HG03342 (cell line): ENCODE measurements at regions not wholly inside any gene's neighbourhood (a gene's known extent, or its start where the extent isn't known, plus 50 kb on each side); places are given as distances from the start of the nearest gene placed in this dataset.
"Not testable (repeated sequence)": the region's sequence is repeated elsewhere in the genome, so short reads cannot be mapped to it uniquely, and the experiment has no call there.

Source experiments
- ATAC-seq: cut with Tn5 transposase; IDR thresholded peaks from one replicate; pipeline ENCODE4 v1.9.1; 2021; ENCODE audit warnings: mild to moderate bottlenecking, moderate library complexity; ENCODE audit not compliant: unreplicated experiment

DNA sequence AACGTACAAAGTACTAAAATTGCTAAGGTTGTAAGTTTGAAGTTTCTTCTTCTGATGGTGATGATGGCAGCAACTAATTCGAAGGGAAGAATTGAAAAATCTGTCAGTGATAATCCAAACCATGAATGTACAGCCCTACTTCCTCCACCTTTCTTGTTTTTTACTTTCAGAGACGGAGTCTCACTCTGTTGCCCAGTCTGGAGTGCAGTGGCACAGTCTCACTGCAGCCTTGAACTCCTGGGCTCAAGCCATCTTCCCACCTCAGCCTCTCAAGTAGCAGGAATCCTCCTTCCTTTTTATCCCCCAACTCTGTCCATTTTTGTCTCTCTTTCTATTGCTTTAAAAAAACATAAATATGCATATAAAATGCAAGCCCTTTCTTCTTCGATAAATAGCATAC lies 112.3 kb upstream of the SOX21 start:
- ATAC-seq: no peak

DNA sequence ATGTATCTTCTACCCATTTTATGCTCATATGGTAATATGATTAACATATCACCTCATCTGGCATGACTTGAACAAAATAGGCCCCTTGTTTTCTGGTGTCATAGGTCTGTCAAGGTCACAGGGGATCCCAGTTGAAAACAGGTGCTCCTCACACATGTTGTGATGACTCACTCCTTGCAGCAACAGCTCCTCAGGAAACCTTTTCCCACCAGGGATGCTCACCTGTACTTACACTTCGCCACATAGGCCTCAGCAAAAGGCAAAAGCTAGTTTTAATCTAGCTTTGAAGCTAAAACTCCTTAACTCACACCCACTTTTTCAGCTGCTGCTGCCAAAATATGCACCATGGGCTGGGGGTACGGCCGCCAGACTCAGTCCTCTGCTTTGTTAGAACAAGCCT lies 110.0 kb upstream of the SOX21 start:
- no peak for ATAC-seq

DNA sequence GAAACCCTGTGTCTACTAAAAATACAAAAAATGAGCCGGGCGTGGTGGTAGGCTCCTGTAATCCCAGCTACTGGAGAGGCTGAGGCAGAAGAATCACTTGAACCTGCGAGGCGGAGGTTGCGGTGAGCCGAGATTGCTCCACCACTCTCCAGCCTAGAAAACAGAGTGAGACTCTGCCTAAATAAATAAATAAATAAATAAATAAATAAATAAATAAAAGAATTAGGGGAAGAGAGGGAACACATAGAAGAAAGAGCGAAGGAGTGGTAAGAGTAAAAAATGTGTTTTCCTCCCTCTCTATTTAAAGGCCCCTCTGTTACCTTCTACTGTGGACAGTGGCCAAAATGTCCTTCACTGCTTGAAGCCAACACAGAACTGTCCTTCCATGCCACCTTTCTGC lies 103.9 kb upstream of the SOX21 start:
- ATAC-seq: no peak

DNA sequence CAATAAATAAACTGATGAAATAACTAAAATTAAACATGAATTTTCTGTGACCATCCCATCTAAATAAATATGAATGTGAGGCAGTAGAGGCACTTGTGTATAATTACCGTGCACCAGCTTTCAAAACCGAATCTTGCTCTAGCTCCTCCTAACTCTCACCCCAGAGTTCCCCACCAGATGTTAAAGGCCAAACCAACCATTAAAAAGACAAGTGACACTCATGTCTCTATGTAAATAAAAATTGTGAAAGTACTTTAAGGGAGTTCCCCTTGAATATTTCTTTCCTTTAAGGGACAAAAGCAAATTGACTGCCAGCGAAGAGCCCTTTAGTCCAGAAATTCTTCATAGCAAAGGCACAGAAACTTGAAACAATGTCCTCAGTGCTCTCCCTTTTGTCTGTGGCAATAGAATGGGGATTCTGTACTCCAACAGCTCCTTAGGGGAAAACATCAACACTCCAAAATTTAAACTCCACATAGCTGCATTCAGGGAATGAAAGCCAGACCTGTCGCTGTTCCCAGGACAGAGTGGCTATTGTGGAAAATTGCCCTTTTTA lies 101.7 kb upstream of the SOX21 start:
- ATAC-seq: peak; percentile 99

DNA sequence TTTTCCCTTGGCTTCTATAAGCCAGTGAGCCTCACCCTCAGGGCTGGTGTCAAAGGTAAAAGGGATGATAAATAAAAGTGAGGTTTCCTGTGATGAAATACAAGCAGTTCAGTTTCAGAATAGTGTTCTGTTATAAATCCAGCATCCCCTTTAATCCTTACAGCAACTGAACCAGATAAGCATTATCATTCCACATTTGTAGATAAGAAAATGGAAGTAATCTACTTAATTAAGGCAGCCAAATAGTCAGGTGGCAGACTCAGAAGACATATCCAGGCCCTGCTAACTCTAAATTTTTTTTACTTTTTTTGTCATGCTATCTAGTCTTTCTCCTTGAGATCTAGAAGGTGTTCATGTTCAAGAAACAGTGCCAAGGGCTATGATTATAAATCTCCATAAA lies 99.4 kb upstream of the SOX21 start:
- no peak for ATAC-seq

DNA sequence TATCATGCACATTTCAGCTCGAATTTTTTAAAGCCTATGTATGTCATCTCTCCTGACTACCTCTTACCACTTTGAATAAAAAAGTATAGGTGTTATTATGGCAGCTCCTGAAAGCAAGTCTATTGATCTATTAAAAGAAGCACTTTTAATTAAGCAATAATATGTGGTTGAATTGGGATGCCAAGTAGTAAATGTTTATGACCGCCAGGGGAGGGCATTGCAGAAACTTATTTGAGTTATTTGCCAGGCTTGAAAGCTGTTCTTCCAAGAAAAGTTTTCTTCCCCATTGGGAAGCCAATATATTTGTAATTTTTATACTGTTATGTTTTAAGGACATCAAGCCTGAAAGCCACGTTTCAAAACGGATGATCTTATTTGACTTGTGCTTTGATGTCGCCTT lies 88.1 kb upstream of the SOX21 start:
- ATAC-seq: no peak

DNA sequence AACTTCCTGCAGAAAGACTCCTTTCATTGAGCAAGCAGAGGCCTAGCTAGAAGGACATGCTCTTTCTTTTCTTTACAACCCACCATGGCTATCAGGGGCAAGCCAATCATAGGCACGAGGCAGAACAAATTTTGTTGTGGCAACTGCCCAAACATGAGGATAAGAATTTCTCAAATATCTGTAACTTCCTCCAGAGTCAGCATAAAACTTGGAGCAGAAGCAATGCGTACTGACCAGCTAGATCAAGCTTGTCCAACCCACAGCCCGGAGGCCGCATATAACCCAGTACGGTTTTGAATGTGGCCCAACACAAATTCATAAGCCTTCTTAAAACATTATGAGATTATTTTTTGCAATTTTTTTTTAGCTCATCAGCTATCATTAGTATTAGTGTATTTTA lies 87.0 kb upstream of the SOX21 start:
- no peak for ATAC-seq

DNA sequence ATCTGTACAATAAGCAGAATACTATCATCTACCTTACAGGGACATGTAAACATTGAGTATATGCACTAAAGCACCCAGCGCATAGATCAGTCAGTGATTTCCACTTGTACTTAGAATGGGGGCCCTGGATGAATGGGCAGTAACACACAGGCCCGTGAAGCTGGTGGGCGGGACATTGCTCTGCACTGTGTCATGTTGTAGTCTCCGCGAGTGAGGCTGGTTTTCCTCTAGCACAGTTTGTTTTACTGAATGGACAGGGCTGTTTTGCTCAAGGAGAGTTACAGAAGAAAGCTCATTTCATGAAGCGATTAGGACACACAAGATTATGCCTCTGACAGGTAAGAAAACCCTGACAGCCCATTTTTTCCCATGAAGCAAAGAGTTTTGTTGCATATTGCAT lies 86.4 kb upstream of the SOX21 start:
- no peak for ATAC-seq

DNA sequence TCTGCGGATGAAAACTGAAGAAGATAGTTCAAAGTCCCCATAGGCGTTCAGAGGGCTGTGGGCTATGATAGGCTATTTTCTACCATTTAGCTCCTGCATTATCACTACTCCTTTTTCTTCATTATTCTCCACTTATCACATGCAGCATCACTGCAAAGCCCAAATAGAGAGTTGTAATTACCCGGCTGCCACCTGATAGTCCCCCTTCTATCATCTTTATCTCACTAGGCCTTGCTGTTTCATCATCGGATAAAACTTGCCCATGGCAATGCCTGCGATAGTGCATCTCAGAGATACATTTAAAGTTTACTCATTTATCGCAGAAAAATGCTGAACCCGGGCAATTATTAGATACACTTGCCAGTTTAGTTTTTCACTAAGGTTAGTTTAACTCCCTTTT lies 82.9 kb upstream of the SOX21 start:
- no peak for ATAC-seq

DNA sequence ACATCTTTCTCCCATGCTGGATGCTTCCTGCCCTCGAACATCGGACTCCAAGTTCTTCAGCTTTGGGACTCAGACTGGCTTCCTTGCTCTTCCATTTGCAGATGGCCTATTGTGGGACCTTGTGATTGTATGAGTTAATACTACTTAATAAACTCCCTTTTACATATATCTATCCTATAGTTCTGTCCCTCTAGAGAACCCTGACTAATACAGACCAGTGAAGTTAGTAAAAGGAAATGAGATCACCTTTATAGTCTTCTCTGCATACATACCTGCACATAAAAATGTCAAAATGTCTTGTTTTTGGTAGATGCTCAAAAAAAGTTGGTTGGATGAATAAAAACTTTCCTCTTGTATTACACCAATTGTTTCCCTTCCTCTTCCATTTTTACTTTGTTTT lies 73.9 kb upstream of the SOX21 start:
- ATAC-seq: not testable (repeated sequence)

DNA sequence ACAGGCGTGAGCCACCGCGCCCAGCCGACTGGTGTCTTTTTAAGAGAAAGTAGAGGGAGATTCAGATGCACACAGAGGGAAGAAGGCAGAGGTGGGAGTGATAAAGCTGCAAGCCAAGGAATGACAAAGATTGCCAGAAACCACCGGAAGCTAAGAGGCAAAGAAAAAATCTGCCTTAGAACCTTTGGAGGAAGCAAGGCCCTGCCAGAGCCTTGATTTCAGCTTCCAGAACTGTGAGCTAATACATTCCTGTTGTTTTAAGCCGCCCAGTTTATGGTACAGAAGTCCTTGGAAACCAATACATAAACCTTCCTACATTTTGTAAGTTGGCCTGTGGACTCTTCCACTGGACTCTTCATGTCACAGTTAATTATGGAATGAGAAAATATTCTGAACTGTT lies 71.7 kb upstream of the SOX21 start:
- ATAC-seq: no peak

DNA sequence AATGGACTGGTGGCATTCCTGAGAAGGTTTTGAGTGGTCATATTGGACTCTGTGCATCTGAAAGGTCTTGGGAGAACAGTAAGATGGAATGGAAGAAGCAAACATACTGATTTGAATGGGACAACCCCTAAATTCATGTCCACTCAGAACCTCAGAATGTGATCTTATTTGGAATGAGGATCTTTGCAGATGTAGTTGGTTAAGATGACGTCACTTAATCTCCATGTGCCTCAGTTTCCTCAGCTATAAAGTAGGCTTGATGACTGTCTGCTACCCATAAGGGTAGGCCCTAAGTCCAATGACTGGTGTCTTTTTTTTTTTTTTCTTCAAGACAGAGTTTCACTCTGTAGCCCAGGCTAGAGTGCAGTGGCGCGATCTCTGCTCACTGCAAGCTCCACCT lies 71.1 kb upstream of the SOX21 start:
- no peak for ATAC-seq

DNA sequence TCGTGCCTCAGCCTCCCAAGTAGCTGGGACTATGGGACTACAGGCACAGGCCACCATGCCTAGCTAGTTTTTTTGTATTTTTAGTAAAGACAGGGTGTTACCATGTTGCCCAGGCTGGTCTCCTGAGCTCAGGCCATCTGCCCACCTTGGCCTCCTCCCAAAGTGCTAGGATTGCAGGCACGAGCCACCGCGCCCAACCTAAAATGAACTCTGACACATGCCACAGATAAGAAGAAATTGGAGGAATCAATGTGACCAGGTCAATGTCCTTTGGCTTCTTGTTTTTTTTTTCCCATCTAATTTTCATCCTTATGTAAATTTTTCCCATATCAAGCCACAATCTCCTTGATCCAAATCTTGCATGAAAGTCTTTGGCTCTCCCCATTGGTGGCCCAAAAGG lies 68.1 kb upstream of the SOX21 start:
- no peak for ATAC-seq

DNA sequence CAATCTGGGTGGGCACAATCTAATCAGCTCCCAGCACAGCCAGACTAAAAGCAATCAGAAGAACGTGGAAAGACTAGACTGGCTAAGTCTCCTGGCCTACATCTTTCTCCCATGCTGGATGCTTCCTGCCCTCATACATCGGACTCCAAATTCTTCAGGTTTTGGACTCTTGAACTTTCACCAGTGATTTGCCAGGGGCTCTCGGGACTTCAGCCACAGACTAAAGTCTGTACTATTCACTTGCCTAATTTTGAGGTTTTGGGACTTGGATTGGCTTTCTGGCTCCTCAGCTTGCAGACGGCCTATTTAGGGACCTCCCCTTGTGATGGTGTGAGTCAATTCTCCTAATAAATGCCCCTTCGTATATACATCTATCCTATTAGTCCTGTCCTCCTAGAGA lies 66.6 kb upstream of the SOX21 start:
- no peak for ATAC-seq

DNA sequence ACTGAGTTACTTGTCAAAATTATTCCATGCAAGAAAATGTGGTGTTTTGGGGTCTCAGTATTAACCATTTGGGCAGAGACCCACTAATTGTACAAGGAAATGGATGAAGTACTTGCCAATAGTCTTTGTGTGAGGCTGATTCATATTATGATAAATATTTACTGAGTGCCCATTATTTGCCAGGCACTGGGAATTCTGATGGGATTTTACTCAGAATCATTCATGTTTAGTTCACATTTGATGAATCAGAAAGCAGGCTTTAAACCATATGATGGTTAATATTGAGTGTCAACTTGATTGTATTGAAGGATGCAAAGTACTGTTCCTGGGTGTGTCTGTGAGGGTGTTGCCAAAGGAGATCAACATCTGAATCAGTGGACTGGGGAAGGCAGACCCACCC lies 66.2 kb upstream of the SOX21 start:
- no peak for ATAC-seq

DNA sequence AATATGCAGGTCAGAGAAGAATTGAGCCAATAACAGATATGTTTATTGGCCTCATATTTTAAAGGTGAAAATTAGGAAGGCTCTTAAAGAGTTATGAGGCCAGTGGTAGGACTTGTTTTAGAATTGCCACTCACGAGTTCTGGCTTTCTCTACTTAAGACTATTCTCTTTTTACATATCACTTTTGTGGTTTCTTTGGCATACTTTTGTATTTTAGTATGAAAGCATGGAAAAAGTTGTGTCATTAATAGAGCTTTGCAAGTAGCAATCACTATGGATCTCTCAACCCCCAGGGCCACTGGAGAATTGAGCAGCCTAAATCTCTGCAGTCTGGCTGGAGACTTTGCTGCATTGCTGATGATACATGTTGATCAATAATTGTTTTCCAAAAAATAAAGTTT lies 64.6 kb upstream of the SOX21 start:
- no peak for ATAC-seq

DNA sequence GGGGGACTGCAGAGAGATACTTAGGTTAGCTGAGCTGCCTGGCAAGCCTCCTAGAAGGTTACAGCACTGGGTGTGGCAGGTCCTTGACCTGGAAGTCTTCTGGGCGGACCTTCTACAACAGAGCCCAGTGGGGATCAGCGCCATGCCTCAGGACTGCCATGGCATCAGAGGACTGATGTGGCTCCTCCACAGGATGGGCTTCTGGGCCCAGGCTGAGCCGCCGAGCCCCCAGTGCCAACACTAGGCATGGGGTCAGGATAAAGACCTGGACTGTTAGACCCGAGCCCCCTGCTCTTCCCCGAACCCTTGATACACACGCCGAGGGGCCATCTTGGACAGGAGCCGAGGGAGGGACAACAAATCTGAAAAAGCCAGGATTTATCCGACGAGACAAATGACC lies 64.0 kb upstream of the SOX21 start:
- no peak for ATAC-seq

DNA sequence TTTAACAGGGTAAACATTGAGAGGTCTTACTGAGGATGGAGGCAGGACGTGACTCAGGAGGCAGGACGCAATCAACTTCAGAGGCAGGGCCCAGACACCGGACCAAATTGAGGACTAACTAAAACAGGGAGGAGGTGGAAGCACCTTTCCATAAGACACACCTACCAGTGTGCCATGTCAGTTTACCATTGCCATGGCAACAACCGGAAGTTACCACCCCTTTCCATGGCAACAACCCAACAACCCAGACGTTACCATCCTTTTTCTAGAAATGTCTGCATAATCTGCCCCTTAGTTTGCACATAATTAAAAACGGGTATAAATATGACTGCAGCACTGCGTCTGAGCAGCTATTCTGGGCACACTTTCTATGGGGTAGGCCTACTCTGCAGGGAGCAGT lies 53.5 kb upstream of the SOX21 start:
- no peak for ATAC-seq

DNA sequence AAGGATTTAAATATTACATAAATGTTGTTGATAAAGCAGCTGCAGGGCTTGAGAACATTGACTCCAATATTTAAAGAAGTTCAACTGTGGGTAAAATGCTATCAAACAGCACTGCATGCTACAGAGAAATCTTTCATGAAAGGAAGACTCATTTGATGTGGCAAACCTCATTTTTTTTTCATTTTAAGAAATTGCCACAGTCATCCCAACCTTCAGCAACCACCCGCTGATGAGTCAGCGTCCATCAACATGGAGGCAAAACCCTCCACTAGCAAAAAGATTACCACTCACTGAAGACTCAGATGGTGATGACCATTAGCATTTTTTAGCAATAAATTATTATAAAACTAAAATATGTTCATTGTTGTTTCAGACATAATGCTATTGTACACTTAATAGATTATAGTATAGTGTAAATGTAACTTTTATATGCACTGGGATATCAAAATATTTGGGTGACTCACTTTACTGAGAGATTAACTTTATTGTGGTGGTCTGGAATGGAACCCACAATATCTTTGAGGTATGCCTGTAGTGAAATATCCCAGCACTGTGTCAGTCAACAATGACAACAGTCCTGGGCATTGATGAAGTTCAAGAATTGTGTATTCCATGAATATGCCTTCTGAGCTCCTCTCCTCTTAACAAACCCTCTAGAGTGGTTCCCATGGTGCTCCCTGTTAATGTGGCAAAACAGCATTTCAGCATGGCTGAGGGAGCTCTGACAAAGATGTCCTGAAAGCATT lies 52.4 kb upstream of the SOX21 start:
- ATAC-seq: no peak
